Transverse colon (tissue), 4 donors: ENCODE measurements at regions not wholly inside any gene's neighbourhood (a gene's known extent, or its start where the extent isn't known, plus 50 kb on each side); places are given as distances from the start of the nearest gene placed in this dataset.

Source experiments
- DNase-seq: peaks from one replicate; pipeline ENCODE4 v3.0.0-alpha.2; 2019
- H3K27ac ChIP-seq, 4 donors: fragments of 200-600 bp; sonication (generic); 2 replicates each; pipeline ENCODE4 v1.5.1; 2016 to 2018; ENCODE audit warnings: inconsistent platforms in 4 of 4
- H3K27me3 ChIP-seq: fragments of 200-600 bp; sonication (generic); 2 replicates; pipeline ENCODE4 v1.5.1; 2017; ENCODE audit warnings: inconsistent platforms
- H3K36me3 ChIP-seq, 4 donors: fragments of 200-600 bp; sonication (generic); 2 replicates each; pipeline ENCODE4 v1.5.1; 2017 to 2019; ENCODE audit warnings: inconsistent platforms in 4 of 4
- H3K4me1 ChIP-seq, 4 donors: fragments of 200-600 bp; sonication (generic); 2 replicates each; pipeline ENCODE4 v1.5.1; 2017 to 2020; ENCODE audit warnings: inconsistent platforms in 4 of 4
- H3K4me3 ChIP-seq, 4 donors: fragments of 200-600 bp; sonication (generic); 1 replicate in 1 of 4; 2 replicates in 3 of 4; pipeline versions ENCODE4 v1.5.1 to v1.6.1; 2017 to 2019; ENCODE audit warnings: inconsistent platforms in 4 of 4
- H3K9me3 ChIP-seq, 2 donors: fragments of 200-600 bp; sonication (generic); 2 replicates each; pipeline ENCODE4 v1.5.1; 2017 to 2019; ENCODE audit warnings: inconsistent platforms in 2 of 2
- EP300 ChIP-seq: sonication (generic); formaldehyde crosslinking; IDR thresholded peaks from one replicate; pipeline ENCODE4 v1.6.1; 2017; ENCODE audit warnings: antibody characterized with exemption, low read depth
- POLR2A ChIP-seq: fragments of 450-650 bp; IDR thresholded peaks from one replicate; pipeline ENCODE4 v1.6.1; 2016; ENCODE audit warnings: antibody characterized with exemption, mild to moderate bottlenecking, moderate library complexity
- POLR2AphosphoS5 ChIP-seq, 3 donors: sonication (generic); formaldehyde crosslinking; IDR thresholded peaks; one replicate each; pipeline ENCODE4 v1.6.1; 2016; ENCODE audit warnings: antibody characterized with exemption in 3 of 3
- WGBS, 2 donors: methylation state at CpG; one replicate each; pipeline ENCODE4 v1.1.5; 2018; ENCODE audit warnings: low coverage in 1 of 2; 5-methylcytosine and 5-hydroxymethylcytosine counted together
- in situ Hi-C, 4 donors: fragments of 200-750 bp; cut with MboI; loops; one replicate each; pipeline versions ENCODE4 v1.15.0 to v1.15.1; 2017; ENCODE audit warnings: low sequenced_read_pairs in 3 of 4, low pct_ligation_motif_present in 1 of 4, low pct_unique_long_range_greater_than_20kb in 1 of 4
- intact Hi-C: fragments of 100-400 bp; cut with DNase I; formaldehyde crosslinking; loops from one replicate; pipeline ENCODE4 v1.15.1; 2023; ENCODE audit warnings: low total_unique reads
- TF ChIP-seq, protein P1 (sequence below), 5 experiments: fragments of 200-600 bp in 3 of 5; fragments of 450-650 bp in 2 of 5; sonication (generic) in 3 of 5; IDR thresholded peaks; 1 replicate in 2 of 5; 2 replicates in 3 of 5; pipeline ENCODE4 v1.5.1; 2016 to 2017; ENCODE audit warnings: antibody characterized with exemption in 5 of 5, inconsistent platforms in 3 of 5, mild to moderate bottlenecking in 2 of 5, moderate library complexity in 1 of 5

DNA sequence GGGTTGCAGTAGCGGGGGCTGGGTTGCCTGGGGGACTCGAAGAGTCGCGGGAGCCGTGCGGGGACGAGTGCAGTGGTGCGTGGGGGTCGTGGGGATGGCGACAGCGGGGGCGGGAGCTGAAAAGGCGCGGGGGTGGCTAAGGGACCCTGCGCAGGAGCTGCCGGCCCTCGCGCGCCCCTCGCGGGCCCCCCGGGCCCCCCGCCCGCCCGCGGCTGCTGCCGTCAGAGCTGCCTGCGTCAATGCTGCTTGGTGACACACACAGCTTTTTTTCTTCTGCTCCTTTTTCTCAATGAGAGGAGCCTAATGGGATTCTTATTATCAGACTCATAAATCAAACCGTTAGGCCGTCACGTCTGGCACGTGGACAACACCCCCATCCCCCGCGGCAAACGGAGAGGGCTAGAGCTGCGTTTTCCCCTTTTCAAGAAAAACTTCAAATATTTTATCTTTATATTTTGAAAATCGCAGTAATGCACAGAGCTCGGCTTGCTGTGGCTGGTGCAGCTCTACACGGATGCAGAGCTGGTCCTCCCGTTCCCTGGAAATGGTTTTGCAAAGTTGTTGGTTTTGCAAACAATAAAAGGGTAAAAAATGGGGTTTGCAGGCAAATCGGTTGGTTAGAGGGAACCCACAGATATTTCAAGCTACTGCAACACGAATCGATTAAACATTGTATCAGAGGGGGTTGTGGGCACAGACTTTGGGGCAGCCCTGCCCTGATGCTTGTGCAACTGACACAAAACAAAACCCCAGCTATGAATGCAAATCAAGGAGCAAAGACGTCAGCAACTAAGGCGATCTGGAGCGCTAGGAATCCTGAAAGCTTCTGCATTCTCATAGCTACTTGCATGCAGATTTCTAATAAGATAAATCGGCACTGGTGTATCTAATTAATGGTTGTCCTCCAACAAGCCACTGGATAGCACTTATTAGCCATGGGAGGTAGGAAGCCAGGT, 161.4 kb downstream of the TBXT start:
- TF ChIP-seq, protein P1, sequence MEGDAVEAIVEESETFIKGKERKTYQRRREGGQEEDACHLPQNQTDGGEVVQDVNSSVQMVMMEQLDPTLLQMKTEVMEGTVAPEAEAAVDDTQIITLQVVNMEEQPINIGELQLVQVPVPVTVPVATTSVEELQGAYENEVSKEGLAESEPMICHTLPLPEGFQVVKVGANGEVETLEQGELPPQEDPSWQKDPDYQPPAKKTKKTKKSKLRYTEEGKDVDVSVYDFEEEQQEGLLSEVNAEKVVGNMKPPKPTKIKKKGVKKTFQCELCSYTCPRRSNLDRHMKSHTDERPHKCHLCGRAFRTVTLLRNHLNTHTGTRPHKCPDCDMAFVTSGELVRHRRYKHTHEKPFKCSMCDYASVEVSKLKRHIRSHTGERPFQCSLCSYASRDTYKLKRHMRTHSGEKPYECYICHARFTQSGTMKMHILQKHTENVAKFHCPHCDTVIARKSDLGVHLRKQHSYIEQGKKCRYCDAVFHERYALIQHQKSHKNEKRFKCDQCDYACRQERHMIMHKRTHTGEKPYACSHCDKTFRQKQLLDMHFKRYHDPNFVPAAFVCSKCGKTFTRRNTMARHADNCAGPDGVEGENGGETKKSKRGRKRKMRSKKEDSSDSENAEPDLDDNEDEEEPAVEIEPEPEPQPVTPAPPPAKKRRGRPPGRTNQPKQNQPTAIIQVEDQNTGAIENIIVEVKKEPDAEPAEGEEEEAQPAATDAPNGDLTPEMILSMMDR (IDR thresholded peaks at IDR 0.05), result no peak
- TF ChIP-seq EP300 (peak; percentile 89), POLR2AphosphoS5 (IDR thresholded peaks at IDR 0.05) (peak; percentile 17 to 73 (median 23))

DNA sequence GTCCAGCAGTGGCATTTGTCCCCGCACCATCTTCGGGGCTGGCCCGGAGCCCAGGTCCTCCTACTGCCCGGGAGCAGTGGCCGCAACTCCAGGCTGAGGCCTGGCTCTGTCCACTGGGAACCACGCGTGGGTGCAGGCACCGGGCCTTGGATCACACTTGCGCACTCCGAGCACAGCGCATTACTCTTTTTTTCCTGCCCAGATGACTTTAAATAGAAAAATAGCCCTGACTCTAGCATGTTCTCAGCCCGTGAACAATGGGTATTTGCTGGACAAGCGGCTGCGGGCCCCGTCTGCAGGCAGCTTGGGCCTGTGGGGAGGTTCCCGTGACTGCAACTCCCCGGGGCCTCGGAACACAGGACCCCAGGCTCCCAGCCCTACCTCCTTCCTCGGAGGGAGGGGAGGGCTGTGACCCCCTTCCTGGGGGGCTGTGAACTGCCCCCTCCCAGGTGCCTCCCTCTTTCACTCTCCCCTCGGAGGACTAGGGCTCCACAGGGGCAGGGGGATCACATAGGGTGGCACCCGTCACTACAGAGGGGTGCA, 162.2 kb downstream of the TBXT start:
- Histone ChIP-seq H3K36me3 (no peaks in the 10 kb centered on the region), H3K4me1 (peaks cover 10 to 24% (median 18%) of the 10 kb centered on the region in 4 donors), H3K9me3 (no peaks in the 10 kb centered on the region), H3K27me3 (peaks cover 52% of the 10 kb centered on the region), H3K4me3 (peak overlapping the region; percentile 11 to 34 (median 20)), H3K27ac (peak overlapping the region; percentile 72 to 89 (median 77))
- 10 to 21% methylated on average over 2 to 21 of the region's 21 CpGs for WGBS, 2 donors
- TF ChIP-seq EP300, result no peak
- peak in 1 of 3 donors; percentile 38 for TF ChIP-seq POLR2AphosphoS5 (IDR thresholded peaks at IDR 0.05)
- TF ChIP-seq, protein P1 (IDR thresholded peaks at IDR 0.05), result no peak
- TF ChIP-seq POLR2A, result no peak
- DNase-seq, result no peak
- in situ Hi-C loops (no loop called here), intact Hi-C loops (no loop called here)

More for the DNA sequence above, 161.4 kb downstream of the TBXT start:
- H3K4me1 ChIP-seq, result peaks cover 10 to 24% (median 18%) of the 10 kb centered on the region in 4 donors
- DNase-seq, result peak; percentile 46
- H3K27ac ChIP-seq, result peak overlapping the region; percentile 72 to 89 (median 77)
- in situ Hi-C loops, result no loop called here
- intact Hi-C loops, result loop anchor here (2.0 kb wide), 1 partner anchor 129 kb away; no protein-coding TSS in a partner anchor
- H3K27me3 ChIP-seq, result peaks cover 52% of the 10 kb centered on the region
- H3K9me3 ChIP-seq, result no peaks in the 10 kb centered on the region
- H3K4me3 ChIP-seq, result peak overlapping the region; percentile 11 to 34 (median 20)
- no peaks in the 10 kb centered on the region for H3K36me3 ChIP-seq
- 0 to 11% methylated on average over 10 to 47 of the region's 47 CpGs for WGBS, 2 donors

DNA sequence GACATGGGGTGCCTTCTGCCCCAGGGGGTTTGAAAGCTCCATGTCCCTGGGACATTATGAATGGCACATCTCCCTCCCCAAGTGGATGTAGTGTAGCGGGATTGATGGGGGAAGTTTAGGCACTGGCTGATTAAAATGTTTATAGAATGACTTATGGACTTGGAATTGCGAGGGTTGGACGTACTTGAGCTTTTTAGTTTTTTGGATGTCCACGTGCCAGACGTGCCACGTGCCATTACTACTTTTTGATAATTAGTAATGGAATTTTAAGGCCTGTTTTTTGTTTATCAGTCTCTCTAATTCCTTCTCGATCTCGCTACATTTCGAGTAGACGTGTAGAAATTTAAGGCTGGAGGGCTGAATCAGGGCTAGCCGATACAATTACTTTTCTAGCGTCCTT, 162.8 kb downstream of the TBXT start:
- Histone ChIP-seq H3K9me3 (no peaks in the 10 kb centered on the region), H3K4me3 (no peak overlapping the region), H3K4me1 (peaks cover 10 to 24% (median 18%) of the 10 kb centered on the region in 4 donors), H3K36me3 (no peaks in the 10 kb centered on the region), H3K27me3 (peaks cover 50% of the 10 kb centered on the region), H3K27ac (peak overlapping the region; percentile 72 to 89 (median 77))
- intact Hi-C loops, result no loop called here
- in situ Hi-C loops, result no loop called here
- WGBS, 2 donors, result 79 to 84% methylated on average over 11 to 12 of the region's 12 CpGs
- DNase-seq, result no peak
- TF ChIP-seq, protein P1 (IDR thresholded peaks at IDR 0.05), result no peak
- no peak for TF ChIP-seq EP300
- no peak for TF ChIP-seq POLR2AphosphoS5 (IDR thresholded peaks at IDR 0.05)
- no peak for TF ChIP-seq POLR2A

DNA sequence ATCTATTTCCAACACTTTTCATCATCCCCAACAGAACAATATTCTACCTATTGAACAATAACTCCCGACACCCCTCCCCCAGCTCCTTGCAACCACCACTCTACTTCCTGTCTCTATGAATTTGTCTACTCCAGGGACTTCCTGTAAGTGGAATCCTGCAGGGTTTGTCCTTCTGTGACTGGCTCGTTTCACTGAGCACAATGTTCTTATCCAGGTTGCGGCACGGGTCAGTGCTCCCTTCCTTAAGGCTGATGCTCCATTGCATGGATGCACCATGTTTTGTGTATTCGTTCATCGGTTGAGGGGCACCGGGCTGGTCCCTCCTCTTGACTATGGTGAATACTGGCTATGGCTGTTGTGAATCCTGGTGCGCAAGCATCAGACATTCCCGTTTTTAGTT, 163.2 kb downstream of the TBXT start:
- Histone ChIP-seq H3K27ac (peak overlapping the region in 2 of 4 donors; percentile 74 to 89), H3K4me1 (peaks cover 10 to 24% (median 18%) of the 10 kb centered on the region in 4 donors)
- in situ Hi-C loops, result no loop called here

More for the DNA sequence above, 163.2 kb downstream of the TBXT start:
- intact Hi-C loops, result no loop called here
- Histone ChIP-seq H3K9me3 (no peaks in the 10 kb centered on the region), H3K4me3 (no peak overlapping the region), H3K27me3 (peaks cover 46% of the 10 kb centered on the region), H3K36me3 (no peaks in the 10 kb centered on the region)
- TF ChIP-seq POLR2AphosphoS5 (IDR thresholded peaks at IDR 0.05), result no peak
- no peak for TF ChIP-seq POLR2A
- TF ChIP-seq, protein P1 (IDR thresholded peaks at IDR 0.05), result no peak
- no peak for TF ChIP-seq EP300
- WGBS, 2 donors, result 74% methylated on average over 9 of the region's 9 CpGs; no CpG with 5 or more reads in 1 of the 2 donors
- no peak for DNase-seq
